GM18517 (cell line): ENCODE measurements at regions not wholly inside any gene's neighbourhood (a gene's known extent, or its start where the extent isn't known, plus 50 kb on each side); places are given as distances from the start of the nearest gene placed in this dataset.

Source experiments
- ATAC-seq: cut with Tn5 transposase; IDR thresholded peaks from one replicate; pipeline ENCODE4 v1.9.1; 2021; ENCODE audit warnings: mild to moderate bottlenecking, moderate library complexity; ENCODE audit not compliant: unreplicated experiment

GRCh38 chr1:229101011-229101871, 169.7 kb upstream of the RAB4A start:
- no peak for ATAC-seq

DNA sequence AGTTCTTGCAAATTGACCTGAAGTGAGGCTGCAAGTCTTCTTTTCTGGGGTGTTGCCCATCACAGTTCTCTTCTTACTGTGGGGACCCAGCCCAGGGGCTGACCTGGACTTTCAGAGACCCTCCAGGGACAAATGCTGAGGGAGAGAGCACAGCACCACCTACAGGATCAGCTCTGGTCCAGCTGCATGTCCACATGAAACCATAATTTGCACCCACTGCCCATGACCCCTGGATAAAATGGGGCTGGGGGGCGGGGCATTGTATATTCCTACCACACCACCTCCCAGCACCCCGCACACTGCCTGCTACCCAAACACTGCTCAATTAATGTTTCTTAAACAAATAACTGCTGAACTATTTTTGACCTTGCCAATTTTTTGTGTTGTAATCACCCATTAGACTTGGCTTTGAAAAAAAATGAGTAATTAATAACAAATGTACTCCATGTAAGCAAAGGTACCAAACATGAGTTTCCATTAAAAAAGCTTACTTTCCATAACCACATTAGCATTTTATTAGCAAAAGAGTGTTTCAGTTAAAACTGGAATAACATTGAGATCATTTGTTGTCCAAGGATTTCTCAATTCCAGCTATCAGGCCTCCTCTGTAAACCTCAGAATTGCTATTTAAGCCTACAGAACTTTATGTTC, 168.0 kb upstream of the RAB4A start:
- ATAC-seq = no peak

DNA sequence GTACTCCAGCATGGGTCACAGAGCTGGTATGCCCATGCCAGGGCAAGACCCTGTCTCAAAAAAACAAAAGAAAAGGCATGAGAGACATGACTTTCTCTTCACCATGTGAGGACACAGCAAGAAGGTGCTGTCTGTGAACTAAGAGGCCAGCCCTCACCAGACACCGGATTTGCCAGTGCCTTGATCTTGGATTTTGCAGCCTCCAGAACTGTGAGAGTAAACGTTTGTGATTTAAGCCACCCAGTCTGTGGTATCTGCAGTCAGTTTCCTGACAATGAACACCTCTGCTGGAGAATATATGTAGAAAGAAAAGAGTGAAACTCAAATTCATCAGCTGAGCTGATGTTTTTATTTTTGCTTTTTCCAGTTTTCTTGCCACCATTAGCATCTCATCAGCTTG, 166.3 kb upstream of the RAB4A start:
- ATAC-seq = no peak

- no peak for ATAC-seq
These were observed 165.8 kb upstream of the RAB4A start for GRCh38 chr1:229105109-229105508.

- ATAC-seq = no peak
These were observed 164.9 kb upstream of the RAB4A start for GRCh38 chr1:229105822-229106525.

- ATAC-seq = no peak
These were observed 164.3 kb upstream of the RAB4A start for GRCh38 chr1:229106526-229107125.

DNA sequence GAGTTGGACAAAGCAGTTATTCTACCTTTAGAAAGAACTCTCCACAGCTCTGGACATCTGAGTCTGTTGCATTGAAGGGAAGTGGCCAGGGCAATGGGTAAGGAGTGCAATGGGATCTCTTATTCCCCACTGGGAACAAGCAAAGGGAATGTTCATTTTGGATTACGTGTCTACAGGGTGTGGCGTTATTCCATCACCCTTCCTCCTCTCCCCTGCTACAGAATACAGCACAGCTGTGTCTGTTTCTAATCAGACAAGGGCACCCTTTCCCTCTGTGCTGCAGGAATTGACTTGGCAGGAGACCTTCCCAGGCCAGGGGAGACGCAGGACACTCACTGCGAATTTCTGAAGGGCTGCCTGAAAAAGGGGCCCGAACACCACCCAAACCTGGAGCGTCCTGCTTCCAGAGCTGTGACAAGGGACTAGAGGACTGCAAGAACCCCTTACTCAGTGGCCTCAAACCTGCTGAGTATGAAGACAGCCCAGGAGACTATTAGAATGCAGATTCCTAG, 163.6 kb upstream of the RAB4A start:
- no peak for ATAC-seq

DNA sequence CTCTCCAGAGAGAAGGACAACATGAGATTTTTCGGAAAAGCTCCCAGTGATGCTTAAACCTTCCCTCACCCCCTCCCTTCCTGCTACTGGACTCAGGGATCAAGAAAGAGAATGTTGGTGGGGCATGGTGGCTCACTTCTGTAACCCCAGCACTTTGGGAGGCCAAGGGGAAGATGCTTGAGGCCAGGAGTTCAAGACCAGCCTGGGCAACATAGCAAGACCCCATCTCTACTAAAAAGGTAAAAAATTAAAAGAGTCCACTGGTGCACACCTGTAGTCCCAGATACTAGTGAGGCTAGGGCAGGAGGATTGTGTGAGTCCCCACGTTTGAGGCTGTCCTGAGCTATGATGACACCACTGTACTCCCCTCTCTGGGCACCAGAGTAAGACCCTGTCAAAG, 162.9 kb upstream of the RAB4A start:
- ATAC-seq = no peak

DNA sequence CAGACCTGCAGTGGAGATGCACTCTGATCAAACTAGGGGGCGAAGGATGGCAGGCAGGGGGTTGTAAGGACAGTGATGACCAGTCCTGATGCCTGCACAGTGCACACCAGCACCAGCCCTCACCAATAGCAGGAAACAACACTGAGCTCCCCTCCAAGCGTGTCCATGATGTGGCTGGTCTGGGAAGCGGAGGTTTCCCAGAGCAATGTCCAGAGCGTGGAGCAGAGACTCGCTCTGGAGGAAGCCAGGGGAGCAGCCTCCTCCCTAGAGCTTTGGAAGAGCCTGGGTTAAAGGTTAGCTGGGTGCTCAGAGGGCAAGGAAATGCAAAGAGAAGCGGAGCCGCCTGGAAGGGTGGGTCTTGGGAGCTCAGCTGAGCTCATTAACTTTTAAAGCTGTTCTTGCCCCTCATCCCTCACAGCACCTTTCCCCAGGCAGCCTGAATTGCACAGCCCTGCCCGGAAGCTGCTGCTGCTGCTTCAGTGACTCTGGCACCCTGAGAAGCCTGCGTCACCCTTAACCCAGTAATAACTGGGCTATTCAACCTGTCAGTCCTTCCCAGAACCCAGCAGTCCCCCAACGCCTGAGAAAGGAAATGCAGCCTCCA, 162.2 kb upstream of the RAB4A start:
- ATAC-seq = no peak

DNA sequence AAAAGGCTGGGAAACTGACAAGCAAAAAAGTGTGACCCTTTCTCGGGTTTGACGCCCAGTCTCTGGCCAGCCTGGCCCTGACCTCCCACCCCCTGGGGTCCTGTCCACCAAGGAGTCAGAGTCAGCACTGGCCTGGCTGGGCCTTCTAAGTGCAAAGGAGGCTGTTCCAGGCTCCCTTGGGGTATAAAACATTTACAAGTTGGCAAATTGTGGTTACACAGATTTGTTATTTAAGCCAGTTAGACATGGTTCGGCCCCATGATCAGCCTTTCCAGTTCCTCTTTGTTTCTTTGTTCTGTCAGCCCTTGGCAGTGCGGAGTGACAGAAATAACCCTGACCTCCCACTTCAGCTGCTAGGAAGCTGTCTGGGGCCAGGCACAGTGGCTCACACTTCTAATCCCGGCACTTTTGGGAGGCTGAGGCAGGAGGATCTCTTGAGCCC, 161.6 kb upstream of the RAB4A start:
- ATAC-seq = no peak

GRCh38 chr1:229110986-229111385, 159.9 kb upstream of the RAB4A start:
- no peak for ATAC-seq

- ATAC-seq = no peak
These were observed 159.1 kb upstream of the RAB4A start for GRCh38 chr1:229111703-229112319.

DNA sequence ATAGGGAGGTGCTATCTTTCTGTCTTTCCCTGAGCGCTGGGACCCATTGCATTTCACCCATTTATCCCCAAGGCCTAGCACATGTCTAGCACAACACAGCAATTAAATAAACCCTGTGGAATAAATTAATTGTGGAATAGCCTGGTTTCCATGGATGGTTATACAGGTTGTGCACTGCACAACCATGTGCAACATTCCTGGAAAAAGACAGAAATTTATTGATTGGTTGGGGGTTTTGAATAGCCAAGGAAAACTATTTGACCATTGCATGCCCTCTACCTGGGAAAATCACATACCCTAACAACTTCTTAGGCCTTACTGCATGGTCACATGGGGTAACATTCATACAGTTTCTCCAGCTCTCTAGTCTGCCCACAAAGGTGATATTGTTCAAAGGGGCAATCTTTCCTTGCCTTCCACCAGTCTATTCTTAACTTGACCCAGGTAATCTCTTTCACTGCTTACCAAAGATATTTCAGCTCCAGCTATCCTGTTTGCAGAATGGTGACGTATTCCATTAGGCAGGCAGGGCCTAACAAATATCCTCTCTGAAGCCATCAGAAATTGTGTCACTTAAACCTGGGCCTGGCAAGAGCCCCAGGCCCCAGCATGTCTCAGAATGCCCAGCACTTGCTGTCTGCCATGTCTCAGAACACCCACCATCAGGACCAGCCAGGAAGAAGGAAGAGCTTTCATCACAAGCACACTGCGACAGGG, 157.9 kb upstream of the RAB4A start:
- ATAC-seq = no peak

GRCh38 chr1:229114315-229114714, 156.6 kb upstream of the RAB4A start:
- ATAC-seq = no peak

DNA sequence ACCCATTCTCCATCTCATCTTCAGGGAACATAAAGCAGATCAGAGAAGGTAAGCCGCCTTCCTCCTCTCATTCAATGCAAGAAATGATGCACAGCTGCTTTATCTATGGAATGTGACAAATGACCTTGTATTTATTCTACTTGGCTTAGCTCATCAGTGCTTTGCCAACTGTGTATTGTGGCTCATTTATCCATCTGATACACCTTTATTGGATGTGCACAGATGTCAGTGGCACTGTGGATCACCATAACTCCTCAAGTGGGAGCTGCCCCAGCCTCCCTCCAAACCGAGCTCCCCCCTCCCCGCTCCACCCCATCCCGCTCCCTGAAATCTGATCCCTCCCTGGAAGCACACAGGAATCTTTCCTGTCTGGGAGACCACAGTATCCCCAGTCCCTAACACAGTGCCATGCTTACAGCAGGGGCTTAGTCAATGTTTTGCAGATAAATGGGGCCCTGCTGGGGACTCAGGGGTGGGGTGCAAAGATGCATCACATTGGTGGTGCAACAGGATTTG, 156.0 kb upstream of the RAB4A start:
- ATAC-seq = no peak

DNA sequence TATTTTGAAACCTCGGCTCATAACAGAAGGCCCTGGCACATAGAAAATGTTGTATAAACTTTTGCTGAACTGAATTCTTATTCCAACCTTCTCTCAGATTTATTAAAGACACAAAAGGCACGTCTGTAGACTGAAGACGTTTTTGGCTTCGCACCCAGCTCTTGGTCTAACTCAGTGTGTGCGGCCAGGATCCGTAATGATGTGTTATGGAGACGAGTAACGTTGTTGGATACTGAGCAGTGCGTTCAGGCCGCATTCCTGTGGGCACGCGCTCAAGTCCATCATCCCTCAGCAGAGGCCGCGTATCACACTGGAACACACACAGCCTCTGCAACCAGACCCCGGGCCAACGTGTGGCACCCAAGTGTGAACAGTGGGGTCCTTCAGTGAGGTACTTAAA, 154.8 kb upstream of the RAB4A start:
- ATAC-seq = no peak

DNA sequence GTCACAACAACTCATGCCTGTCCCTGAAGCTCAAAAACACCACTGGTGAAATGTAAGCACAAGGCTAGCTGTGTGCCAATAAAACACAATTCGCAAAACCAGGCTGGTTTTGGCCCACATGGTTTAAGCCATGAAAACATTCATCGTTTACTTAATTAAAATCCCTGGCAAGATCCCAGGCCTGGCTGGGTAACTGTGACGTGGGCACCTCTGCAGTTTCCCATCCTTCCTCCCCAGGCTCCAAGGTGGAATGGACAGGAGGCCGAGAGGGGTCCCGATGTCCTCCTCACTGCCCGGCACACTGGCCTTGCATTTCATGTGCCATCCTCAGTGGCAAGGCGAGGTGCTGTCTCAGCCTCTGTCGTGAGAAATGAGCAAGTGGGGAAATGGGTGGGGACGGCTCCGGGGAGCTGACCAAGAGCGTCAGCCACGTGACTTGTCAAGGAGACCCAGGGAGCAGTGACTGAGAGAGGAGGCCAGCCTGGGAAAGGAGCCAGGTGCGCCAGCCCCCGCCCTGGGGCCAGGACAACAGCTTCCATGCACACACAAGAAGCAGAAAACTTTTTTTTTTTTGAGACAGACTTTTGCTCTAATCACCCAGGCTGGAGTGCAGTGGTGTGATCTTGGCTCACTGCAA, 153.1 kb upstream of the RAB4A start:
- no peak for ATAC-seq

DNA sequence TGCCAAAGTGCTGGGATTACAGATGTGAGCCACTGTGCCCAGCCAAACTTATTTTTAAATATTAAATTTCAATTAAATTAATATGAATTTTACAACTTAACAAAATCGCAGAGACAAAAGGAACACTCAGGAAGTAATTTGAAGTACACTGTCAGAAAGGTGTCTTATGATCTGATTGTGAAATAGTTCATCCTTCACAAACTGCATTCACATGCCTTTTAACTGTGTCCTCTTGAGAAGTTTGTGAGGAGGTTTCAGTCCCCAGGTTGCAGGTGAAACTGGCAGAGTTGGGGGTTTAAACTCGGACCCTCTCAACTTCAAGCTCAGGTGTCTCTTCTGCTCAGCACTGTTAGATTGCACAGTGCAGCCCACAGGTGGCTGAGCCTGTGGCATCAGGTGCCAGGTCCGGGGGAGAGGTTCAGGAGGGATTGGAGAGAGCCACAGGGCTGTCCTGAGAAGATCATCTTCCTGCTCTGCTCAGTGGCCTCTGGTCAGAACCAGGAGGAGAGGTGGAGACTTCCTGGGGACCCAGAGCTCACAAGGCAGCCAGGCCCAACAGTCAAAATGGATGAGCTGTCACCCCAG, 152.3 kb upstream of the RAB4A start:
- ATAC-seq = no peak

- ATAC-seq = no peak
These were observed 151.8 kb upstream of the RAB4A start for GRCh38 chr1:229119161-229119560.
